ENCODE measurements at regions not wholly inside any gene's neighbourhood (a gene's known extent, or its start where the extent isn't known, plus 50 kb on each side); places are given as distances from the start of the nearest gene placed in this dataset.

GRCh38 chr3:77746048-77746447, 706.1 kb downstream of the ROBO2 start:
- TF ChIP-seq, protein P1, sequence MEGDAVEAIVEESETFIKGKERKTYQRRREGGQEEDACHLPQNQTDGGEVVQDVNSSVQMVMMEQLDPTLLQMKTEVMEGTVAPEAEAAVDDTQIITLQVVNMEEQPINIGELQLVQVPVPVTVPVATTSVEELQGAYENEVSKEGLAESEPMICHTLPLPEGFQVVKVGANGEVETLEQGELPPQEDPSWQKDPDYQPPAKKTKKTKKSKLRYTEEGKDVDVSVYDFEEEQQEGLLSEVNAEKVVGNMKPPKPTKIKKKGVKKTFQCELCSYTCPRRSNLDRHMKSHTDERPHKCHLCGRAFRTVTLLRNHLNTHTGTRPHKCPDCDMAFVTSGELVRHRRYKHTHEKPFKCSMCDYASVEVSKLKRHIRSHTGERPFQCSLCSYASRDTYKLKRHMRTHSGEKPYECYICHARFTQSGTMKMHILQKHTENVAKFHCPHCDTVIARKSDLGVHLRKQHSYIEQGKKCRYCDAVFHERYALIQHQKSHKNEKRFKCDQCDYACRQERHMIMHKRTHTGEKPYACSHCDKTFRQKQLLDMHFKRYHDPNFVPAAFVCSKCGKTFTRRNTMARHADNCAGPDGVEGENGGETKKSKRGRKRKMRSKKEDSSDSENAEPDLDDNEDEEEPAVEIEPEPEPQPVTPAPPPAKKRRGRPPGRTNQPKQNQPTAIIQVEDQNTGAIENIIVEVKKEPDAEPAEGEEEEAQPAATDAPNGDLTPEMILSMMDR (conservative IDR thresholded peaks at IDR 0.05; ENCODE audit: low read length), result no peak
- TF ChIP-seq EZH2phosphoT487 (IDR thresholded peaks at IDR 0.05; ENCODE audit: borderline replicate concordance, low read depth, low read length), result no peak
